Upper lobe of left lung (tissue), 6 donors: ENCODE measurements at regions not wholly inside any gene's neighbourhood (a gene's known extent, or its start where the extent isn't known, plus 50 kb on each side); places are given as distances from the start of the nearest gene placed in this dataset.

Experiments used
- ATAC-seq, 2 donors: fragments of 200-7000 bp; cut with Tn5 transposase; one replicate each; pipeline ENCODE4 v1.9.1; 2022; ENCODE audit warnings: mild to moderate bottlenecking in 2 of 2, moderate library complexity in 2 of 2; ENCODE audit not compliant: low FRiP score in 2 of 2
- DNase-seq, 2 donors: peaks; one replicate each; pipeline ENCODE4 v3.0.0-alpha.2; 2019 to 2020
- H3K27ac ChIP-seq, 4 donors: fragments of 200-600 bp; sonication (generic); one replicate each; pipeline ENCODE4 v1.5.1; 2016 to 2019
- H3K27me3 ChIP-seq, 4 donors: fragments of 200-600 bp; sonication (generic); one replicate each; pipeline ENCODE4 v1.5.1; 2017 to 2019
- H3K36me3 ChIP-seq, 4 donors: fragments of 200-600 bp; sonication (generic); one replicate each; pipeline ENCODE4 v1.5.1; 2016 to 2019
- H3K4me1 ChIP-seq, 4 donors: fragments of 200-600 bp; sonication (generic); one replicate each; pipeline ENCODE4 v1.5.1; 2018 to 2019
- H3K4me3 ChIP-seq, 4 donors: fragments of 200-600 bp; sonication (generic); one replicate each; pipeline ENCODE4 v1.5.1; 2017 to 2019; ENCODE audit warnings: mild to moderate bottlenecking in 2 of 4, moderate library complexity in 1 of 4
- H3K9me3 ChIP-seq, 4 donors: fragments of 200-600 bp; sonication (generic); one replicate each; pipeline ENCODE4 v1.5.1; 2018 to 2019
- CTCF ChIP-seq, 6 experiments: fragments of 450-650 bp in 4 of 6; fragments of 200-600 bp in 2 of 6; sonication (generic) in 2 of 6; IDR thresholded peaks; one replicate each; pipeline ENCODE4 v1.5.1; 2016 to 2019; ENCODE audit warnings: antibody characterized with exemption in 6 of 6
- EP300 ChIP-seq, 4 donors: sonication (generic); formaldehyde crosslinking; IDR thresholded peaks; one replicate each; pipeline ENCODE4 v1.5.1; 2017; ENCODE audit warnings: antibody characterized with exemption in 4 of 4, control low read depth in 2 of 4
- POLR2A ChIP-seq, 4 donors: fragments of 450-650 bp; IDR thresholded peaks; one replicate each; pipeline ENCODE4 v1.5.1; 2016 to 2017; ENCODE audit warnings: antibody characterized with exemption in 4 of 4, mild to moderate bottlenecking in 2 of 4
- POLR2AphosphoS5 ChIP-seq, 2 donors: sonication (generic); formaldehyde crosslinking; IDR thresholded peaks; one replicate each; pipeline ENCODE4 v1.5.1; 2017; ENCODE audit warnings: antibody characterized with exemption in 2 of 2
- WGBS, 2 donors: methylation state at CpG; one replicate each; pipeline ENCODE4 v1.1.5; 2017 to 2018; 5-methylcytosine and 5-hydroxymethylcytosine counted together
- donor health status: DM: no; HTN: no; CAD: no; lungs with moderate emphysema.
- donor health status: DM: no; HTN: yes; CAD: no; lungs with severe emphysema.

- no peaks in the 10 kb centered on the region for H3K9me3 ChIP-seq
- no peak overlapping the region for H3K27ac ChIP-seq
- ATAC-seq, result no peak
- no peaks in the 10 kb centered on the region for H3K36me3 ChIP-seq
- no peak overlapping the region for H3K4me3 ChIP-seq
- no peak for TF ChIP-seq CTCF (IDR thresholded peaks at IDR 0.05)
- TF ChIP-seq POLR2A (IDR thresholded peaks at IDR 0.05), result no peak
- no peak for TF ChIP-seq POLR2AphosphoS5 (IDR thresholded peaks at IDR 0.05)
- TF ChIP-seq EP300 (IDR thresholded peaks at IDR 0.05), result no peak
- DNase-seq, result no peak
- no peaks in the 10 kb centered on the region for H3K27me3 ChIP-seq
- no peaks in the 10 kb centered on the region for H3K4me1 ChIP-seq
- 54 to 91% methylated on average over 3 to 6 of the region's 6 CpGs for WGBS, 2 donors
These were observed 1545.3 kb upstream of the C9orf72 start for GRCh38 chr9:29118555-29118954.

GRCh38 chr9:29126783-29127182, 1553.5 kb upstream of the C9orf72 start:
- Histone ChIP-seq H3K27ac (no peak overlapping the region), H3K4me1 (no peaks in the 10 kb centered on the region), H3K27me3 (no peaks in the 10 kb centered on the region), H3K9me3 (peaks cover 0 to 6% (median under 1%) of the 10 kb centered on the region in 4 donors), H3K4me3 (no peak overlapping the region), H3K36me3 (no peaks in the 10 kb centered on the region)
- no peak for ATAC-seq
- DNase-seq, result no peak
- TF ChIP-seq CTCF (IDR thresholded peaks at IDR 0.05) (no peak), EP300 (IDR thresholded peaks at IDR 0.05) (no peak), POLR2A (IDR thresholded peaks at IDR 0.05) (no peak), POLR2AphosphoS5 (IDR thresholded peaks at IDR 0.05) (no peak)
- WGBS, 2 donors, result 85 to 89% methylated on average over 2 of the region's 2 CpGs

- Histone ChIP-seq H3K27ac (no peak overlapping the region), H3K4me3 (no peak overlapping the region), H3K27me3 (no peaks in the 10 kb centered on the region), H3K9me3 (peaks cover 0 to 6% (median 2%) of the 10 kb centered on the region in 4 donors), H3K36me3 (no peaks in the 10 kb centered on the region), H3K4me1 (no peaks in the 10 kb centered on the region)
- 57 to 70% methylated on average over 1 of the region's 1 CpG for WGBS, 2 donors
- ATAC-seq (no peak), DNase-seq (no peak)
- no peak for TF ChIP-seq EP300 (IDR thresholded peaks at IDR 0.05)
- TF ChIP-seq POLR2AphosphoS5 (IDR thresholded peaks at IDR 0.05), result no peak
- no peak for TF ChIP-seq POLR2A (IDR thresholded peaks at IDR 0.05)
These were observed 1556.5 kb upstream of the C9orf72 start for GRCh38 chr9:29129763-29130162.

- Histone ChIP-seq H3K36me3 (no peaks in the 10 kb centered on the region), H3K4me3 (no peak overlapping the region), H3K27me3 (no peaks in the 10 kb centered on the region), H3K27ac (no peak overlapping the region), H3K9me3 (no peaks in the 10 kb centered on the region), H3K4me1 (no peaks in the 10 kb centered on the region)
- TF ChIP-seq CTCF (IDR thresholded peaks at IDR 0.05) (no peak), POLR2A (IDR thresholded peaks at IDR 0.05) (no peak), EP300 (IDR thresholded peaks at IDR 0.05) (no peak), POLR2AphosphoS5 (IDR thresholded peaks at IDR 0.05) (no peak)
- ATAC-seq (no peak), DNase-seq (no peak)
- 86% methylated on average over 1 of the region's 1 CpG for WGBS, 2 donors
These were observed 1571.2 kb upstream of the C9orf72 start for GRCh38 chr9:29144476-29144875.

- H3K4me1 ChIP-seq, result no peaks in the 10 kb centered on the region
- no peak for ATAC-seq
- TF ChIP-seq POLR2AphosphoS5 (IDR thresholded peaks at IDR 0.05) (no peak), CTCF (IDR thresholded peaks at IDR 0.05) (no peak), POLR2A (IDR thresholded peaks at IDR 0.05) (no peak), EP300 (IDR thresholded peaks at IDR 0.05) (no peak)
- no peak overlapping the region for H3K4me3 ChIP-seq
- H3K36me3 ChIP-seq, result no peaks in the 10 kb centered on the region
- WGBS, 2 donors, result 87 to 91% methylated on average over 3 of the region's 3 CpGs
- no peak for DNase-seq
- no peaks in the 10 kb centered on the region for H3K9me3 ChIP-seq
- no peak overlapping the region for H3K27ac ChIP-seq
- H3K27me3 ChIP-seq, result no peaks in the 10 kb centered on the region
These were observed 1577.3 kb upstream of the C9orf72 start for GRCh38 chr9:29150606-29151005.
